ENCODE measurements at regions not wholly inside any gene's neighbourhood (a gene's known extent, or its start where the extent isn't known, plus 50 kb on each side); places are given as distances from the start of the nearest gene placed in this dataset.

- H3K4me3 Mint-ChIP-seq = no peak overlapping the region
- H3K9me3 ChIP-seq (ENCODE audit: control insufficient read depth, low read length, poor library complexity, severe bottlenecking) = no peaks in the 10 kb centered on the region
- no peaks in the 10 kb centered on the region for H3K27me3 Mint-ChIP-seq
- DNase-seq (no peak), ATAC-seq (no peak)
- H3K4me1 Mint-ChIP-seq = no peaks in the 10 kb centered on the region
- H3K27ac Mint-ChIP-seq = no peak overlapping the region
- no peaks in the 10 kb centered on the region for H3K36me3 Mint-ChIP-seq (ENCODE audit: low read depth)
Measured at GRCh38 chr10:9068003-9068402, 1013.5 kb downstream of the GATA3 start.

DNA sequence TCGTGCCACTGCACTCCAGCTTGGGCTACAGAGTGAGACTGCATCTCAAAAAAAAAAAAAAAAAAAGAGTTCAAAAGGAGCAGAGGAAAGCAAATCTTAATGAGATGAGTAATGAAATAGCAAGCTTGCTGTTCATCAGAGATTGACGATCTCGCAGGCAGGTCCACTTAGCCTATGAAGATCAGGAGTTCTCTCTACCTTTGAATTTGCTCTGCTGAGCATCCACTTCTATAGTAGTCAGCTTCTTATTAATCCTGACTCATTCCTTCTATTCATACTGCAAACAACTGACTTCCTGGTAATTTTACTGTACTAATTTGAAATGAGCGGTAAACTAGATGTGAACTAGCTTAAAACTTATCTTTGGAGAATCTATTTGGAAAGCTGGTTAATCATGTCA lies 1014.6 kb downstream of the GATA3 start:
- ATAC-seq (no peak), DNase-seq (no peak)
- Mint-ChIP-seq H3K36me3 (ENCODE audit: low read depth) (no peaks in the 10 kb centered on the region), H3K4me3 (no peak overlapping the region), H3K4me1 (no peaks in the 10 kb centered on the region), H3K27me3 (no peaks in the 10 kb centered on the region), H3K27ac (no peak overlapping the region)
- no peaks in the 10 kb centered on the region for H3K9me3 ChIP-seq (ENCODE audit: control insufficient read depth, low read length, poor library complexity, severe bottlenecking)

DNA sequence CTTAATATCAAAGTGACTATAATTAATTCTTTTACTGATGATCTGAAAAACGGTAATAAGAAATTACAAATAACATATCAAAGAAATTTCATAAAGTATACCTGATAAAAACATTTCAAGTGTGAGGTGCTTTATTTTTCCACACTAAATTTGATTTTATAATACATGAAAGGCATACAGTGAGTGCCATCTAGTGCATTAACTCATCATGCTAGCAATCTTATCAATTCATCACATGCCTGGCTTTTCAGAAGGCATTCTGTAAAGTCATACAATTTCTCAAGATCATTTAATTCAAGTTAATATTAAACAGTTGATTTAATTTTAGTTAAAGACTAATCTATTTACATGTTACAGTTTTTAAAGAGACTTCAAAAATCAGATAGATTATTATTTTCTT lies 1020.9 kb downstream of the GATA3 start:
- ATAC-seq = no peak
- DNase-seq = no peak
- no peak overlapping the region for H3K4me3 Mint-ChIP-seq
- no peak overlapping the region for H3K27ac Mint-ChIP-seq
- no peaks in the 10 kb centered on the region for H3K36me3 Mint-ChIP-seq (ENCODE audit: low read depth)
- H3K9me3 ChIP-seq (ENCODE audit: control insufficient read depth, low read length, poor library complexity, severe bottlenecking) = no peaks in the 10 kb centered on the region
- H3K4me1 Mint-ChIP-seq = no peaks in the 10 kb centered on the region
- H3K27me3 Mint-ChIP-seq = peaks cover 7% of the 10 kb centered on the region

DNA sequence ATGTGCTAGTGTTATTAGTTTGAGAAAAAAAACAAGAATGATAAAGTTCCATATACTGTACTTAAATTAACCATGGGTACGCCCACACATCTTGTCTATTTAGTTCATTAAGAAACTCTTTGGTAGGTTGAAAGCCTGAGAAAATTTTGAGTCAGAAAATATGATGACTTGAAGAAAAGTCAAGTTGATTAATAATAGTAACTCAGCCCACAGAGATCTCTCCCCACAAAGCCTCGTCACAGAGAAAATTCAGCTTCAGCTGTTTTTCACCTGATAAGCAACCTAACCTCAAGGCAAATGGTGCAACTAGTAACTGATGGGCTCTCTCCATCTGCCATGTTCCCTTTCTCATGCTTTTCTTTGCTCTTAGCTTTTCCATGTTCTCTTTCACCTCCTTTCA lies 1021.6 kb downstream of the GATA3 start:
- Mint-ChIP-seq H3K27ac (no peak overlapping the region), H3K27me3 (peaks cover 7% of the 10 kb centered on the region), H3K4me1 (no peaks in the 10 kb centered on the region), H3K36me3 (ENCODE audit: low read depth) (no peaks in the 10 kb centered on the region), H3K4me3 (no peak overlapping the region)
- ATAC-seq (no peak), DNase-seq (no peak)
- H3K9me3 ChIP-seq (ENCODE audit: control insufficient read depth, low read length, poor library complexity, severe bottlenecking) = no peaks in the 10 kb centered on the region

- Mint-ChIP-seq H3K36me3 (ENCODE audit: low read depth) (no peaks in the 10 kb centered on the region), H3K27me3 (peaks cover 4% of the 10 kb centered on the region), H3K4me1 (peaks cover 5% of the 10 kb centered on the region), H3K27ac (no peak overlapping the region), H3K4me3 (no peak overlapping the region)
- no peak for ATAC-seq
- no peaks in the 10 kb centered on the region for H3K9me3 ChIP-seq (ENCODE audit: control insufficient read depth, low read length, poor library complexity, severe bottlenecking)
- no peak for DNase-seq
Measured at GRCh38 chr10:9081253-9081652, 1026.8 kb downstream of the GATA3 start.

DNA sequence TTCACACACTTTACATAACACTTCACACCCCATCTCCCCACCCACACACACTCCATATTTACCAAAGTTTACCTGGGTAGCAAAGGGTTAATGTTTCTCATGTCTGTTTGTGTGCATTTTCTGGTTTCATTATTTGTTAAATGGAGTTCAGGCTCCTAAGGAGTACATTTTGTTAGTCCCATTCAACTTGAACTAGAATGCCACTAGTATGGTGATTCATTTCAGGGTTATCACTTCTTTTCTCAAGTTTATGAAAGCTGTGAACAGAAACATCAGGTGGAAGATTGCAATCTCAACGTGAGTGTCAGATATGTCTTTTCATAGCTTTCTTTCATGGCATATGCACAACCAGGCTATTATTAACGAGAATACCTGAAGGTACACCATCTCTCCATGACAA lies 1027.5 kb downstream of the GATA3 start:
- H3K9me3 ChIP-seq (ENCODE audit: control insufficient read depth, low read length, poor library complexity, severe bottlenecking) = no peaks in the 10 kb centered on the region
- peaks cover 5% of the 10 kb centered on the region for H3K4me1 Mint-ChIP-seq
- DNase-seq = no peak
- H3K4me3 Mint-ChIP-seq = no peak overlapping the region
- H3K36me3 Mint-ChIP-seq (ENCODE audit: low read depth) = no peaks in the 10 kb centered on the region
- H3K27ac Mint-ChIP-seq = no peak overlapping the region
- H3K27me3 Mint-ChIP-seq = no peaks in the 10 kb centered on the region
- no peak for ATAC-seq

DNA sequence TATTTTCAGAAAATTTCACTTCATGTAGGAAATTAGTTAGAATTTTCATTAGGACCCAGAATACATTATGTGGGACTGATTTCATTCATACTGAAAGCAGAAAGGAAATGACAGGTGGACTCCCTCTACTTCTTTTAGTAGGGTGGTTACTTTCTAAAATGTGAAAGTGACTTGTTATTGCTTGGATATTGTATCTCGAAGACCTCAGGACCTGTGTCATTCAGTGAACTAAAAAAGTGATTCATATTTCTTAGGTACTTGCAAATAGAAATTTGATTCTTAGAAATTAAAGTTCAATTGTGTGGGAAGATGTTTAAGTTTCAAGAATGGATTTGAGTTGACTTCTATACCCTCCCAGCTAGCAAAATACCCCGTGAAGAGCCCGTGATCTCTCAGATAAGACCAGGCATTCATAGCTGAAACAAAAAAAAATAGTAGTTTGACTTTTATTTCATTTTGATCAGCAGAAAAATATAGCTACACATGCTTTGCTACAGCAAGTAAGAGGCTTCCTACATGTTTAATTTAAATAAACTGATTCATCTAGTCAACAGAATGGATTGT lies 1037.1 kb downstream of the GATA3 start:
- H3K4me3 Mint-ChIP-seq = no peak overlapping the region
- H3K9me3 ChIP-seq (ENCODE audit: control insufficient read depth, low read length, poor library complexity, severe bottlenecking) = no peaks in the 10 kb centered on the region
- no peak for ATAC-seq
- no peak overlapping the region for H3K27ac Mint-ChIP-seq
- no peaks in the 10 kb centered on the region for H3K27me3 Mint-ChIP-seq
- no peak for DNase-seq
- peaks cover 2% of the 10 kb centered on the region for H3K36me3 Mint-ChIP-seq (ENCODE audit: low read depth)
- H3K4me1 Mint-ChIP-seq = peaks cover 11% of the 10 kb centered on the region

GRCh38 chr10:9096288-9096687 lies 1041.8 kb downstream of the GATA3 start:
- Mint-ChIP-seq H3K36me3 (ENCODE audit: low read depth) (peaks cover 2% of the 10 kb centered on the region), H3K4me1 (peaks cover 18% of the 10 kb centered on the region), H3K27me3 (no peaks in the 10 kb centered on the region), H3K27ac (peak overlapping the region; percentile 89), H3K4me3 (peak overlapping the region; percentile 13)
- ATAC-seq (peak; percentile 88), DNase-seq (peak in 1 of 3 donors; percentile 27)
- no peaks in the 10 kb centered on the region for H3K9me3 ChIP-seq (ENCODE audit: control insufficient read depth, low read length, poor library complexity, severe bottlenecking)

DNA sequence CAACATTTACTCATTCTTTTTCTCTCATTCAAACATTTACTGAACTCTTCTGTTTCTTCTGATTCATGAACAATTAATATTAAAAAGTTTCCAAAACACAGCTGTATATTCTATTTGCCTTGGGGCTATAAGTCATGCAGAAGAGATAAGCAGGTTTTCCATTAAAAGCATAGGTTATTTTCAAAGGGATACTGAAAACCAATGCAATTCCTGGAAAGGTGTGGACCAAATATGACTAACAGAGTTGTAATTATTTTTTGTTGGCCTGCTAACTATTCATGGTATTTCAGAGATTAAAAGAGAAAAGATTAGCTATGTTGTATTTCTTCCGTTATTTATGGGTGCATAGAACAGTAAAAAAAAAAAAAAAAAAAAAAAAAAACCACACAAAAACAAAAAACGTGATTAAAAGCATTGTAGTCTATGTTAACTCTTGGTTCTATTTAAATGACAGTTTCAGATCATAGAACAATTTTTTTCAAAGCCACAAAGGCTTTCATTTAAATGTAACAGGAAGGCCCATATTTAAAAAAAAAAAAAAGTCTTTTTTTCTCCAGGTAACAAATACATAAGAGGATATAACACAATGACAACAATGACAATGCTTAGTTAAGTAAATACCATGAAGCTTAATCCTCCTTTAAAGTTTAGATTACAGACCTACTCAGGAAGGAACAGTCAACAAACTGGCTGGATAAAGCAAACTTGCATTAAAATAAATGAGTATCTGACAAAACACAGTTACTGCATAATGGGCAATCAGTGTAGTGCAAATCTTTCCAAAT lies 1042.9 kb downstream of the GATA3 start:
- Mint-ChIP-seq H3K4me1 (peaks cover 16% of the 10 kb centered on the region), H3K27me3 (no peaks in the 10 kb centered on the region), H3K27ac (peak overlapping the region; percentile 69), H3K36me3 (ENCODE audit: low read depth) (peaks cover 2% of the 10 kb centered on the region), H3K4me3 (peak overlapping the region; percentile 43)
- no peak for DNase-seq
- peak; percentile 80 for ATAC-seq
- no peaks in the 10 kb centered on the region for H3K9me3 ChIP-seq (ENCODE audit: control insufficient read depth, low read length, poor library complexity, severe bottlenecking)

GRCh38 chr10:9097991-9098306 lies 1043.5 kb downstream of the GATA3 start:
- Mint-ChIP-seq H3K4me3 (no peak overlapping the region), H3K27ac (peak overlapping the region; percentile 69), H3K4me1 (peaks cover 16% of the 10 kb centered on the region), H3K36me3 (ENCODE audit: low read depth) (peaks cover 2% of the 10 kb centered on the region), H3K27me3 (no peaks in the 10 kb centered on the region)
- ATAC-seq (no peak), DNase-seq (no peak)
- H3K9me3 ChIP-seq (ENCODE audit: control insufficient read depth, low read length, poor library complexity, severe bottlenecking) = no peaks in the 10 kb centered on the region

DNA sequence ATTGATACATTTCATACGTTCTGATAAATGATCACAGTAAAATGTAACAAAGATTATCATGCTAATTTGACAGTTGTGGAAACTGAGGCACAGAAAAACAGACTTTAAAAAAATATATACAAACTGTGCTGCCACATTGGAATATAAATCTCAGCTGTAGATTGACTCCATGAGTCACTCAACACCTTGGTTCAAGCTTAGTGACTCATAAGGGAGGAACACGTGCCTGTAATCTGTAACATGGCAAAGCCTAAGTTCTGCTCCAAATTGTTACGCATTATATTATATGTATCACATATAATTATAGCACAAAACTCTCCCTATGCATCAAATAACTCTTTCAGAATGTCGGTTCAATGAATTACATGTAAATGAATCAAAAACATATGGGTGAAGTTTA lies 1047.5 kb downstream of the GATA3 start:
- H3K27me3 Mint-ChIP-seq = no peaks in the 10 kb centered on the region
- no peak for ATAC-seq
- H3K27ac Mint-ChIP-seq = no peak overlapping the region
- no peaks in the 10 kb centered on the region for H3K9me3 ChIP-seq (ENCODE audit: control insufficient read depth, low read length, poor library complexity, severe bottlenecking)
- H3K4me1 Mint-ChIP-seq = peaks cover 6% of the 10 kb centered on the region
- no peak for DNase-seq
- H3K36me3 Mint-ChIP-seq (ENCODE audit: low read depth) = no peaks in the 10 kb centered on the region
- H3K4me3 Mint-ChIP-seq = no peak overlapping the region

GRCh38 chr10:9103301-9103700 lies 1048.8 kb downstream of the GATA3 start:
- H3K9me3 ChIP-seq (ENCODE audit: control insufficient read depth, low read length, poor library complexity, severe bottlenecking) = no peaks in the 10 kb centered on the region
- no peaks in the 10 kb centered on the region for H3K27me3 Mint-ChIP-seq
- H3K4me3 Mint-ChIP-seq = no peak overlapping the region
- no peak for DNase-seq
- H3K27ac Mint-ChIP-seq = no peak overlapping the region
- ATAC-seq = no peak
- H3K36me3 Mint-ChIP-seq (ENCODE audit: low read depth) = no peaks in the 10 kb centered on the region
- peaks cover 6% of the 10 kb centered on the region for H3K4me1 Mint-ChIP-seq

GRCh38 chr10:9111976-9112375 lies 1057.5 kb downstream of the GATA3 start:
- H3K36me3 Mint-ChIP-seq (ENCODE audit: low read depth) = no peaks in the 10 kb centered on the region
- ATAC-seq (no peak), DNase-seq (no peak)
- peaks cover 6% of the 10 kb centered on the region for H3K4me1 Mint-ChIP-seq
- no peak overlapping the region for H3K27ac Mint-ChIP-seq
- no peaks in the 10 kb centered on the region for H3K27me3 Mint-ChIP-seq
- H3K4me3 Mint-ChIP-seq = no peak overlapping the region
- H3K9me3 ChIP-seq (ENCODE audit: control insufficient read depth, low read length, poor library complexity, severe bottlenecking) = no peaks in the 10 kb centered on the region

- Mint-ChIP-seq H3K27ac (no peak overlapping the region), H3K36me3 (ENCODE audit: low read depth) (no peaks in the 10 kb centered on the region)
Measured at GRCh38 chr10:9126728-9127127, 1072.2 kb downstream of the GATA3 start.

More at GRCh38 chr10:9126728-9127127, 1072.2 kb downstream of the GATA3 start:
- no peaks in the 10 kb centered on the region for H3K9me3 ChIP-seq (ENCODE audit: control insufficient read depth, low read length, poor library complexity, severe bottlenecking)
- H3K4me3 Mint-ChIP-seq = no peak overlapping the region
- H3K4me1 Mint-ChIP-seq = no peaks in the 10 kb centered on the region
- no peak for ATAC-seq
- no peaks in the 10 kb centered on the region for H3K27me3 Mint-ChIP-seq
- DNase-seq = no peak
